ENCODE measurements at regions not wholly inside any gene's neighbourhood (a gene's known extent, or its start where the extent isn't known, plus 50 kb on each side); places are given as distances from the start of the nearest gene placed in this dataset.

GRCh38 chr18:1053331-1054315, 149.0 kb downstream of the ADCYAP1 start:
- TF ChIP-seq CTCF (IDR thresholded peaks at IDR 0.05): no peak
- Histone ChIP-seq H3K9me3 (peaks cover 34% of the 10 kb centered on the region), H3K27me3 (ENCODE audit: insufficient read depth in 3 of 3, low read length in 2 of 3) (no peaks in the 10 kb centered on the region), H3K4me1 (no peaks in the 10 kb centered on the region), H3K36me3 (ENCODE audit: insufficient read depth in 1 of 2, low read depth in 1 of 2) (no peaks in the 10 kb centered on the region), H3K4me3 (no peak overlapping the region), H3K27ac (no peak overlapping the region)
- intact Hi-C loops (cut with DNase I): no loop called here
- 51 to 55% (median 53%) methylated on average over 5 of the region's 5 CpGs for WGBS, 3 donors
- ATAC-seq (no peak), DNase-seq (no peak)

DNA sequence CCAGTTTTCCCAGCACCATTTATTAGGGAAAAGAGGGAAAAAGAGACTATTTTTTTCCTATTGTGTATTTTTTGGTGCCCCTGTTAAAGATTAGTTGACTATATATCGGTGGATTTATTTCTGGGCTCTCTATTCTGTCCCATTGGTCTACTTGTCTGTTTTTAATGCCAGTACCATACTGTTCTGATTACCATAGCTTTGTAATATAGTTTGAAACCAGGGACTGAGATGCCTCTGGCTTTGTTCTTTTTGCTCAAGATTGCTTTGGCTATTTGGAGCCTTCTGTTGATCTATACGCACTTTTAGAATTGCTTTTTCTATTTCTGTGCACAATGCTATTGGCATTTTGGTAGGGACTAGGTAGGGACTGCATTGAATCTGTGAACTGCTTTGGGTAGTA, 151.7 kb downstream of the ADCYAP1 start:
- ATAC-seq: no peak
- 83 to 89% (median 84%) methylated on average over 2 of the region's 2 CpGs for WGBS, 3 donors
- no peak overlapping the region for H3K27ac ChIP-seq
- peaks cover 34% of the 10 kb centered on the region for H3K9me3 ChIP-seq
- intact Hi-C loops (cut with DNase I): no loop called here
- no peak for TF ChIP-seq CTCF (IDR thresholded peaks at IDR 0.05)
- H3K4me1 ChIP-seq: no peaks in the 10 kb centered on the region
- H3K27me3 ChIP-seq (ENCODE audit: insufficient read depth in 3 of 3, low read length in 2 of 3): no peaks in the 10 kb centered on the region
- no peaks in the 10 kb centered on the region for H3K36me3 ChIP-seq (ENCODE audit: insufficient read depth in 1 of 2, low read depth in 1 of 2)
- DNase-seq: no peak
- H3K4me3 ChIP-seq: no peak overlapping the region

DNA sequence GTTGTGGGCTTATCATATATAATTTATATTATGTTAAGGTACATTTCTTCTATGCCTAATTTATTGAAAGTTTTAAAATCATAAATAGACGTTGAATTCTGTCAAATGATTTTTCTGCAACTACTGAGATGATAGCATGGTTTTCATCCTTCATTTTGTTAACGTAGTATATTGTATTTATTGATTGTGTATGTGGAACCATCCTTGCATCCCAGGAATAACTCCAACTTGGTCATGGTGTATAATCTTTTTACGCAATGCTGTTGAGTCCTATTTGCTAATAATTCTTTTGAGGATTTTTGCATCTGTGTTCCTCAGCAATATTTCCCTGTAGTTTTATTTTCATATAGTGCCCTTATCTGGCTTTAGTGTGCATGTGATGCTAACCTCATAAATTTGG, 152.7 kb downstream of the ADCYAP1 start:
- DNase-seq: no peak
- Histone ChIP-seq H3K27me3 (ENCODE audit: insufficient read depth in 3 of 3, low read length in 2 of 3) (no peaks in the 10 kb centered on the region), H3K36me3 (ENCODE audit: insufficient read depth in 1 of 2, low read depth in 1 of 2) (no peaks in the 10 kb centered on the region), H3K4me3 (no peak overlapping the region), H3K4me1 (no peaks in the 10 kb centered on the region), H3K27ac (no peak overlapping the region), H3K9me3 (peaks cover 33% of the 10 kb centered on the region)
- no peak for TF ChIP-seq CTCF (IDR thresholded peaks at IDR 0.05)
- intact Hi-C loops (cut with DNase I): no loop called here
- 65 to 85% (median 85%) methylated on average over 3 of the region's 3 CpGs for WGBS, 3 donors
- ATAC-seq: no peak

GRCh38 chr18:1062588-1062987, 157.9 kb downstream of the ADCYAP1 start:
- no peak overlapping the region for H3K4me3 ChIP-seq
- no peak for TF ChIP-seq CTCF (IDR thresholded peaks at IDR 0.05)

More at GRCh38 chr18:1062588-1062987, 157.9 kb downstream of the ADCYAP1 start:
- H3K36me3 ChIP-seq (ENCODE audit: insufficient read depth in 1 of 2, low read depth in 1 of 2): no peaks in the 10 kb centered on the region
- WGBS, 3 donors: 81 to 84% (median 82%) methylated on average over 2 of the region's 2 CpGs
- no peaks in the 10 kb centered on the region for H3K4me1 ChIP-seq
- intact Hi-C loops (cut with DNase I): no loop called here
- no peak overlapping the region for H3K27ac ChIP-seq
- no peaks in the 10 kb centered on the region for H3K27me3 ChIP-seq (ENCODE audit: insufficient read depth in 3 of 3, low read length in 2 of 3)
- ATAC-seq: no peak
- H3K9me3 ChIP-seq: peaks cover 2% of the 10 kb centered on the region
- DNase-seq: no peak
